Esophagus squamous epithelium (tissue), 5 donors: ENCODE measurements at regions not wholly inside any gene's neighbourhood (a gene's known extent, or its start where the extent isn't known, plus 50 kb on each side); places are given as distances from the start of the nearest gene placed in this dataset.
"Not testable (repeated sequence)": the region's sequence is repeated elsewhere in the genome, so short reads cannot be mapped to it uniquely, and the experiment has no call there.

Experiments
- DNase-seq: peaks from one replicate; lab custom pipeline; 2025; lab: John Stamatoyannopoulos, UW
- H3K27ac ChIP-seq, 4 donors: fragments of 200-600 bp; sonication (generic); one replicate each; pipeline ENCODE4 v1.5.1; 2016 to 2019; ENCODE audit warnings: mild to moderate bottlenecking in 1 of 4
- H3K27me3 ChIP-seq, 4 donors: fragments of 200-600 bp; sonication (generic); 1 replicate in 3 of 4; 2 replicates in 1 of 4; pipeline versions ENCODE4 v1.5.1 to v1.6.0; 2017 to 2021; ENCODE audit warnings: antibody characterized with exemption in 1 of 4
- H3K36me3 ChIP-seq, 3 donors: fragments of 200-600 bp; sonication (generic); one replicate each; pipeline ENCODE4 v1.5.1; 2016 to 2019
- H3K4me1 ChIP-seq, 3 donors: fragments of 200-600 bp; sonication (generic); one replicate each; pipeline ENCODE4 v1.5.1; 2017 to 2019
- H3K4me3 ChIP-seq, 4 donors: fragments of 200-600 bp; sonication (generic); 1 replicate in 3 of 4; 2 replicates in 1 of 4; pipeline ENCODE4 v1.5.1; 2016 to 2019; ENCODE audit warnings: mild to moderate bottlenecking in 2 of 4, moderate library complexity in 1 of 4
- H3K9me3 ChIP-seq, 3 donors: fragments of 200-600 bp; sonication (generic); one replicate each; pipeline ENCODE4 v1.5.1; 2016 to 2019
- CTCF ChIP-seq, 6 experiments: fragments of 450-650 bp in 4 of 6; fragments of 200-600 bp in 2 of 6; sonication (generic) in 2 of 6; IDR thresholded peaks; one replicate each; pipeline ENCODE4 v1.5.1; 2016 to 2019; ENCODE audit warnings: antibody characterized with exemption in 6 of 6, mild to moderate bottlenecking in 4 of 6, moderate library complexity in 4 of 6
- POLR2A ChIP-seq, 4 donors: fragments of 450-650 bp; IDR thresholded peaks; one replicate each; pipeline ENCODE4 v1.6.1; 2017; ENCODE audit warnings: antibody characterized with exemption in 4 of 4, mild to moderate bottlenecking in 4 of 4, moderate library complexity in 3 of 4
- WGBS, 2 donors: methylation state at CpG; one replicate each; pipeline ENCODE4 v1.1.5; 2018; 5-methylcytosine and 5-hydroxymethylcytosine counted together
- intact Hi-C: fragments of 100-400 bp; cut with DNase I; formaldehyde crosslinking; loops from one replicate; pipeline ENCODE4 v1.15.0; 2022
- donor health status: DM: yes; HTN: yes; CAD: no.

- WGBS, 2 donors = 88 to 91% methylated on average over 3 of the region's 3 CpGs
- TF ChIP-seq POLR2A (IDR thresholded peaks at IDR 0.05) = no peak
- TF ChIP-seq CTCF (IDR thresholded peaks at IDR 0.05) = no peak
- intact Hi-C loops = no loop called here
- no peaks in the 10 kb centered on the region for H3K4me1 ChIP-seq
- DNase-seq = no peak
- H3K36me3 ChIP-seq = no peaks in the 10 kb centered on the region
- H3K27me3 ChIP-seq = no peaks in the 10 kb centered on the region
- H3K27ac ChIP-seq = no peak overlapping the region
- H3K4me3 ChIP-seq = no peak overlapping the region
- no peaks in the 10 kb centered on the region for H3K9me3 ChIP-seq
These were observed 220.6 kb downstream of the PTGER3 start for GRCh38 chr1:70827030-70827429.

- TF ChIP-seq CTCF (IDR thresholded peaks at IDR 0.05) (no peak), POLR2A (IDR thresholded peaks at IDR 0.05) (no peak)
- intact Hi-C loops = no loop called here
- Histone ChIP-seq H3K4me1 (no peaks in the 10 kb centered on the region), H3K9me3 (no peaks in the 10 kb centered on the region), H3K4me3 (no peak overlapping the region), H3K27ac (no peak overlapping the region), H3K36me3 (no peaks in the 10 kb centered on the region), H3K27me3 (no peaks in the 10 kb centered on the region)
- WGBS, 2 donors = 83 to 90% methylated on average over 1 of the region's 1 CpG
- DNase-seq = no peak
These were observed 219.4 kb downstream of the PTGER3 start for GRCh38 chr1:70828177-70828576.

GRCh38 chr1:70834365-70834764, 213.3 kb downstream of the PTGER3 start:
- H3K4me1 ChIP-seq, DNase-seq, intact Hi-C loops, H3K36me3 ChIP-seq, H3K9me3 ChIP-seq, H3K4me3 ChIP-seq, H3K27ac ChIP-seq, H3K27me3 ChIP-seq: not testable (repeated sequence)
- WGBS, 2 donors = 48 to 57% methylated on average over 2 of the region's 2 CpGs

GRCh38 chr1:70836456-70836855, 211.2 kb downstream of the PTGER3 start:
- no peak for TF ChIP-seq POLR2A (IDR thresholded peaks at IDR 0.05)
- TF ChIP-seq CTCF (IDR thresholded peaks at IDR 0.05) = no peak
- no peaks in the 10 kb centered on the region for H3K9me3 ChIP-seq
- 73 to 87% methylated on average over 1 of the region's 1 CpG for WGBS, 2 donors
- H3K4me1 ChIP-seq = no peaks in the 10 kb centered on the region
- DNase-seq = no peak
- intact Hi-C loops = no loop called here
- H3K4me3 ChIP-seq = no peak overlapping the region
- H3K27me3 ChIP-seq = no peaks in the 10 kb centered on the region
- no peaks in the 10 kb centered on the region for H3K36me3 ChIP-seq
- H3K27ac ChIP-seq = no peak overlapping the region

GRCh38 chr1:70840260-70840953, 207.2 kb downstream of the PTGER3 start:
- H3K27ac ChIP-seq = no peak overlapping the region
- H3K9me3 ChIP-seq = no peaks in the 10 kb centered on the region
- intact Hi-C loops = no loop called here
- no peaks in the 10 kb centered on the region for H3K4me1 ChIP-seq
- no peak for DNase-seq
- H3K36me3 ChIP-seq = no peaks in the 10 kb centered on the region
- no peak overlapping the region for H3K4me3 ChIP-seq
- no peak for TF ChIP-seq POLR2A (IDR thresholded peaks at IDR 0.05)
- TF ChIP-seq CTCF (IDR thresholded peaks at IDR 0.05) = no peak
- no peaks in the 10 kb centered on the region for H3K27me3 ChIP-seq
- 54 to 58% methylated on average over 3 of the region's 3 CpGs for WGBS, 2 donors

- DNase-seq = no peak
- no peak for TF ChIP-seq POLR2A (IDR thresholded peaks at IDR 0.05)
- TF ChIP-seq CTCF (IDR thresholded peaks at IDR 0.05) = no peak
- H3K36me3 ChIP-seq = no peaks in the 10 kb centered on the region
These were observed 205.1 kb downstream of the PTGER3 start for GRCh38 chr1:70842562-70842961.

More at GRCh38 chr1:70842562-70842961, 205.1 kb downstream of the PTGER3 start:
- no peak overlapping the region for H3K4me3 ChIP-seq
- H3K9me3 ChIP-seq = no peaks in the 10 kb centered on the region
- H3K27me3 ChIP-seq = no peaks in the 10 kb centered on the region
- H3K4me1 ChIP-seq = no peaks in the 10 kb centered on the region
- 46 to 55% methylated on average over 1 of the region's 1 CpG for WGBS, 2 donors
- intact Hi-C loops = no loop called here
- no peak overlapping the region for H3K27ac ChIP-seq
